ENCODE measurements at regions not wholly inside any gene's neighbourhood (a gene's known extent, or its start where the extent isn't known, plus 50 kb on each side); places are given as distances from the start of the nearest gene placed in this dataset.

DNA sequence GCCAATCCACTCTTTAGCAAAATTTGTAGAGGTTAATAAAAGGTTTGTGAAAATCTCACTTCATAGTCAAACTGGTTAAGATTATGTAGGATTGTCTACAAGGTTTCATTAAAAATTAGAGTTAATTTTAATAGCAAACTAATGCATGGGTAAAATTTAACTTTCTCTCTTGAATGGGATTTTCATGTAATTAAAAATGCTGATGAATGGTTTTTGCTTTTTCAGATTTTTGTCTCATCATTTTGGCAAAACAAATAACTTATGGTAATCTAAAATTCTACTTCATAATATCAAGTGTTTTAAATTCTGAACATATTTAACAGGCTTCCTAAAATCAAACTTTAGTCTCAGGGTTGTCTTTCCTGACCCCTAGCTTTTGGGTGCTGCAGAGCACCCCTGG lies 113.8 kb upstream of the FAM174A start:
- no peak for TF ChIP-seq POLR2AphosphoS5 (IDR thresholded peaks at IDR 0.05)
- TF ChIP-seq, protein P1, sequence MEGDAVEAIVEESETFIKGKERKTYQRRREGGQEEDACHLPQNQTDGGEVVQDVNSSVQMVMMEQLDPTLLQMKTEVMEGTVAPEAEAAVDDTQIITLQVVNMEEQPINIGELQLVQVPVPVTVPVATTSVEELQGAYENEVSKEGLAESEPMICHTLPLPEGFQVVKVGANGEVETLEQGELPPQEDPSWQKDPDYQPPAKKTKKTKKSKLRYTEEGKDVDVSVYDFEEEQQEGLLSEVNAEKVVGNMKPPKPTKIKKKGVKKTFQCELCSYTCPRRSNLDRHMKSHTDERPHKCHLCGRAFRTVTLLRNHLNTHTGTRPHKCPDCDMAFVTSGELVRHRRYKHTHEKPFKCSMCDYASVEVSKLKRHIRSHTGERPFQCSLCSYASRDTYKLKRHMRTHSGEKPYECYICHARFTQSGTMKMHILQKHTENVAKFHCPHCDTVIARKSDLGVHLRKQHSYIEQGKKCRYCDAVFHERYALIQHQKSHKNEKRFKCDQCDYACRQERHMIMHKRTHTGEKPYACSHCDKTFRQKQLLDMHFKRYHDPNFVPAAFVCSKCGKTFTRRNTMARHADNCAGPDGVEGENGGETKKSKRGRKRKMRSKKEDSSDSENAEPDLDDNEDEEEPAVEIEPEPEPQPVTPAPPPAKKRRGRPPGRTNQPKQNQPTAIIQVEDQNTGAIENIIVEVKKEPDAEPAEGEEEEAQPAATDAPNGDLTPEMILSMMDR (IDR thresholded peaks at IDR 0.05) = no peak
